Kidney (tissue), 13 donors: ENCODE measurements at regions not wholly inside any gene's neighbourhood (a gene's known extent, or its start where the extent isn't known, plus 50 kb on each side); places are given as distances from the start of the nearest gene placed in this dataset.

Experiments
- DNase-seq, 5 donors: peaks; one replicate each; pipeline ENCODE4 v3.0.0-alpha.2; 2013 to 2020
- FAIRE-seq: peaks from 2 replicates; lab custom pipeline; 2012; peaks lifted over from hg19 to GRCh38; lab: Jason Lieb, UNC
- H3K27ac ChIP-seq, 2 donors: one replicate each; pipeline ENCODE4 v1.7.0; 2013; ENCODE audit warnings: low read depth in 2 of 2, low read length in 2 of 2, inconsistent platforms in 1 of 2
- H3K27me3 ChIP-seq: one replicate; pipeline ENCODE4 v1.7.1; 2013; ENCODE audit warnings: low read length, inconsistent platforms; ENCODE audit not compliant: control insufficient read depth, insufficient read depth
- H3K36me3 ChIP-seq, 3 donors: one replicate each; pipeline versions ENCODE4 v1.7.0 to v1.7.1; 2013; ENCODE audit warnings: low read length in 3 of 3, control low read depth in 1 of 3, inconsistent platforms in 1 of 3; ENCODE audit not compliant: insufficient read depth in 3 of 3, control insufficient read depth in 2 of 3
- H3K4me1 ChIP-seq, 3 donors: one replicate each; pipeline versions ENCODE4 v1.7.0 to v1.7.1; 2013; ENCODE audit warnings: low read length in 3 of 3, inconsistent platforms in 1 of 3, low read depth in 1 of 3; ENCODE audit not compliant: control insufficient read depth in 2 of 3, insufficient read depth in 2 of 3
- H3K4me3 ChIP-seq, 3 donors: one replicate each; pipeline versions ENCODE4 v1.7.0 to v1.8.1; 2013; ENCODE audit warnings: low read length in 3 of 3, control low read depth in 1 of 3, inconsistent platforms in 1 of 3
- H3K9ac ChIP-seq, 3 donors: one replicate each; pipeline versions ENCODE4 v1.7.0 to v1.7.1; 2013; ENCODE audit warnings: low read length in 3 of 3, control low read depth in 1 of 3, inconsistent platforms in 1 of 3
- H3K9me3 ChIP-seq, 3 donors: one replicate each; pipeline versions ENCODE4 v1.7.0 to v1.7.1; 2013; ENCODE audit warnings: low read length in 3 of 3, control low read depth in 1 of 3, inconsistent platforms in 1 of 3; ENCODE audit not compliant: control insufficient read depth in 2 of 3, insufficient read depth in 1 of 3
- CTCF ChIP-seq: IDR thresholded peaks from 3 replicates; pipeline ENCODE4 v1.5.1; 2012; ENCODE audit warnings: mild to moderate bottlenecking, moderate library complexity, borderline replicate concordance; ENCODE audit not compliant: insufficient read depth; ENCODE audit errors: extremely low read depth
- intact Hi-C: fragments of 100-400 bp; cut with DNase I; formaldehyde crosslinking; loops from one replicate; pipeline ENCODE4 v1.11.1; 2022
- donor health status: control.
- donor health status: control.
- donor health status: control.
- donor health status: control.
- donor health status: control.
- donor health status: DM: yes; HTN: yes; CAD: no.
- donor health status: Normal renal cell carcinoma (clear cell type).

- H3K9ac ChIP-seq: no peak overlapping the region
- no peaks in the 10 kb centered on the region for H3K36me3 ChIP-seq
- no peak overlapping the region for H3K27ac ChIP-seq
- H3K4me1 ChIP-seq: no peaks in the 10 kb centered on the region
- no peak overlapping the region for H3K4me3 ChIP-seq
- no peak for DNase-seq
- peaks cover 64% of the 10 kb centered on the region for H3K27me3 ChIP-seq
- H3K9me3 ChIP-seq: no peaks in the 10 kb centered on the region
- TF ChIP-seq CTCF: no peak
- no peak for FAIRE-seq
- intact Hi-C loops: no loop called here
These were observed 223.2 kb upstream of the FOXF1 start for GRCh38 chr16:86286991-86287663.

- DNase-seq (no peak), FAIRE-seq (no peak)
- H3K27ac ChIP-seq: no peak overlapping the region
- H3K9ac ChIP-seq: no peak overlapping the region
- intact Hi-C loops: no loop called here
- H3K27me3 ChIP-seq: peaks cover 70% of the 10 kb centered on the region
- H3K9me3 ChIP-seq: no peaks in the 10 kb centered on the region
- no peaks in the 10 kb centered on the region for H3K4me1 ChIP-seq
- no peak overlapping the region for H3K4me3 ChIP-seq
- no peak for TF ChIP-seq CTCF
- no peaks in the 10 kb centered on the region for H3K36me3 ChIP-seq
These were observed 222.6 kb upstream of the FOXF1 start for GRCh38 chr16:86287664-86288201.

DNA sequence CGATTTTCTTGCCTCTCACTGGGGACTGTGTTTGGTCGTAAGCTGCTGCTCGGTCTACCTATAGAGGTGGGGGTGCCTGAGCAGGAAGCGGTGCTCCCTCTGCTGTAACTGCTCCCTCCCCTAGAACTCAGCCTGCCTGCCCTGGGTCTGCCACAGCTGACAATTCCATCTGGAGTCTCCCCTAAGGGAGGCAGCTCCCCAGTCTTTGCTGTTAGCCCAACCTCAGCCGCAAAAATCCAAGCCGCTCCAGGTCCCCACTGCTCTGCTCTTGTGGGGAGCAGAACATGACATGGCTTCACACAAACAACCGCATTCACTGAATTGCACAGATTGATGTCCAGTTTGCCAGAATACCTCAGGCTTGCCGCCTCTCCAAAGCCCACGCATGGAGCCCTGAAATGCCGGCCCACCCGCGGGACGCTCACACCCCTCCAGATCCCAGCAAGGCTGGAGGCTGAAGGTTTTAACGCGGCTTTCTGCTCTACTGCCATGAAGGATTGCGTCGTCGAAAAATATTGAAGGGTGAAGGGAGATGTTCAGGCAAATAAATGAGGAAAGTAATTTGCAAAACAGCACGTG is 221.5 kb upstream of the FOXF1 start:
- no peak overlapping the region for H3K9ac ChIP-seq
- peaks cover 80% of the 10 kb centered on the region for H3K27me3 ChIP-seq
- DNase-seq (no peak), FAIRE-seq (no peak)
- no peaks in the 10 kb centered on the region for H3K9me3 ChIP-seq
- H3K36me3 ChIP-seq: no peaks in the 10 kb centered on the region
- no peak overlapping the region for H3K4me3 ChIP-seq
- no peak overlapping the region for H3K27ac ChIP-seq
- H3K4me1 ChIP-seq: no peaks in the 10 kb centered on the region
- intact Hi-C loops: no loop called here
- TF ChIP-seq CTCF: no peak
